Esophagus squamous epithelium (tissue), 4 donors: ENCODE measurements at regions not wholly inside any gene's neighbourhood (a gene's known extent, or its start where the extent isn't known, plus 50 kb on each side); places are given as distances from the start of the nearest gene placed in this dataset.

ENCODE experiments used
- CTCF ChIP-seq, 6 experiments: fragments of 450-650 bp in 4 of 6; fragments of 200-600 bp in 2 of 6; sonication (generic) in 2 of 6; IDR thresholded peaks; one replicate each; pipeline ENCODE4 v1.5.1; 2016 to 2019; ENCODE audit warnings: antibody characterized with exemption in 6 of 6, mild to moderate bottlenecking in 4 of 6, moderate library complexity in 4 of 6
- POLR2A ChIP-seq, 4 donors: fragments of 450-650 bp; IDR thresholded peaks; one replicate each; pipeline ENCODE4 v1.6.1; 2017; ENCODE audit warnings: antibody characterized with exemption in 4 of 4, mild to moderate bottlenecking in 4 of 4, moderate library complexity in 3 of 4

GRCh38 chr10:81065474-81065873, 527.8 kb downstream of the SH2D4B start:
- TF ChIP-seq POLR2A (IDR thresholded peaks at IDR 0.05) (no peak), CTCF (IDR thresholded peaks at IDR 0.05) (no peak)
